Thymus (tissue), 11 donors: ENCODE measurements at regions not wholly inside any gene's neighbourhood (a gene's known extent, or its start where the extent isn't known, plus 50 kb on each side); places are given as distances from the start of the nearest gene placed in this dataset.

ENCODE experiments used
- DNase-seq, 9 donors: peaks; one replicate each; pipeline ENCODE4 v3.0.0-alpha.2; 2013; ENCODE audit warnings: low spot score in 9 of 9, low read depth in 6 of 9, missing footprints in 1 of 9
- H3K27ac ChIP-seq, 2 donors: one replicate each; pipeline ENCODE4 v1.5.1; 2013; ENCODE audit warnings: control low read depth in 1 of 2, low read depth in 1 of 2, low read length in 1 of 2, mild to moderate bottlenecking in 1 of 2, moderate library complexity in 1 of 2
- H3K27me3 ChIP-seq, 2 donors: one replicate each; pipeline ENCODE4 v1.5.1; 2013; ENCODE audit warnings: low read length in 1 of 2; ENCODE audit not compliant: control insufficient read depth in 2 of 2, insufficient read depth in 1 of 2
- H3K36me3 ChIP-seq, 2 donors: one replicate each; pipeline ENCODE4 v1.5.1; 2013; ENCODE audit warnings: low read length in 1 of 2, mild to moderate bottlenecking in 1 of 2, moderate library complexity in 1 of 2; ENCODE audit not compliant: control insufficient read depth in 2 of 2, insufficient read depth in 2 of 2
- H3K4me1 ChIP-seq, 2 donors: one replicate each; pipeline ENCODE4 v1.5.1; 2013; ENCODE audit warnings: low read length in 2 of 2; ENCODE audit not compliant: control insufficient read depth in 2 of 2, insufficient read depth in 2 of 2
- H3K4me3 ChIP-seq, 2 donors: one replicate each; pipeline ENCODE4 v1.5.1; 2013; ENCODE audit warnings: low read length in 2 of 2, control low read depth in 1 of 2, mild to moderate bottlenecking in 1 of 2
- H3K9me3 ChIP-seq, 2 donors: one replicate each; pipeline ENCODE4 v1.5.1; 2013; ENCODE audit warnings: low read length in 1 of 2, mild to moderate bottlenecking in 1 of 2; ENCODE audit not compliant: control insufficient read depth in 2 of 2, insufficient read depth in 1 of 2
- WGBS: extraction: QIAGEN DNeasy Blood & Tissue Kit; methylation state at CpG from one replicate; pipeline ENCODE4 v1.1.7; 2013; 5-methylcytosine and 5-hydroxymethylcytosine counted together
- donor health status: healthy.

DNA sequence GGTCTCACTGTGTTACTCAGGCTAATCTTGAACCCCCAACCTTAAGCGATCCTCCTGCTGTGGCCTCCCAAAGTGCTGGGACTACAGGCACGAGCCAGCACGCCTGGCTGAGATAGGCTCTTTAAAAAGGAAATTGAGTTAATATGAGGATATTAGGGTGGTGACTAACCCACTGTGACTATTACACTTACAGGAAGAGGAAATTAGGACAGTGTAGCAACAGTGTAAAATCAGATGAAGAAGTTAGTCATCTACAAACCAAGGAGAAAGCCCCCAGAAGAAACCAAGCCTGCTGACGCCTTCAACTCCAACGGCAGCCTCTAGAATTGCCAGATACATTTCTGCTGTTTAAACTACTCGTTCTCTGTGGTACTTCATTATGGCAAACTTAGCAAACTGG, 711.9 kb downstream of the SUCLG1 start:
- H3K4me1 ChIP-seq = no peaks in the 10 kb centered on the region
- no peak overlapping the region for H3K4me3 ChIP-seq
- H3K27me3 ChIP-seq = no peaks in the 10 kb centered on the region
- peaks cover 0 to 2% of the 10 kb centered on the region in 2 donors for H3K9me3 ChIP-seq
- no peak for DNase-seq
- no peaks in the 10 kb centered on the region for H3K36me3 ChIP-seq
- H3K27ac ChIP-seq = no peak overlapping the region
- WGBS = 91% methylated on average over 6 of the region's 6 CpGs

DNA sequence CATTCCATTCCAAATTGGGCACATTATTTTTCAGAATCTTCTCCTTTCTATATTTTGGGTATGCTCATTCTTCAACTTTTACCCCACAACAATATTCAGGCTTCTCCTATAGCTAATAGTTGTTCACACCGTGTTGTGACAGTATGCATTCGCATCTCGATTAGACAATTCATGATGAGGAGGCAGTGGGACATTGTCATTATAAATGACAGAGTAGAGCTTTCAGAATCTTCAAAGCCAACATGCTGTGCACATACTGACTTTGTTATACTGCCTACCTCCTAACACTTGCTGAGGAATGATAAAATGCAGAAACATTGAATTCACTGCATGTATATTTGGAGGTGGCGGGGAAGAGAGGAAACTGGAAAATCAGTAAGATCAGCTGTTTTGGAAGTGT, 714.2 kb downstream of the SUCLG1 start:
- Histone ChIP-seq H3K9me3 (peaks cover 0 to 11% of the 10 kb centered on the region in 2 donors), H3K4me1 (no peaks in the 10 kb centered on the region), H3K4me3 (no peak overlapping the region), H3K27me3 (no peaks in the 10 kb centered on the region), H3K27ac (no peak overlapping the region), H3K36me3 (no peaks in the 10 kb centered on the region)
- DNase-seq = no peak
- 82% methylated on average over 4 of the region's 4 CpGs for WGBS

- Histone ChIP-seq H3K27ac (no peak overlapping the region), H3K36me3 (no peaks in the 10 kb centered on the region), H3K9me3 (peaks cover 0 to 11% of the 10 kb centered on the region in 2 donors), H3K27me3 (no peaks in the 10 kb centered on the region), H3K4me1 (no peaks in the 10 kb centered on the region), H3K4me3 (no peak overlapping the region)
- DNase-seq = peak in 1 of 9 donors; percentile 2
- 89% methylated on average over 2 of the region's 2 CpGs for WGBS
Measured at GRCh38 chr2:83742117-83742782, 716.8 kb downstream of the SUCLG1 start.

DNA sequence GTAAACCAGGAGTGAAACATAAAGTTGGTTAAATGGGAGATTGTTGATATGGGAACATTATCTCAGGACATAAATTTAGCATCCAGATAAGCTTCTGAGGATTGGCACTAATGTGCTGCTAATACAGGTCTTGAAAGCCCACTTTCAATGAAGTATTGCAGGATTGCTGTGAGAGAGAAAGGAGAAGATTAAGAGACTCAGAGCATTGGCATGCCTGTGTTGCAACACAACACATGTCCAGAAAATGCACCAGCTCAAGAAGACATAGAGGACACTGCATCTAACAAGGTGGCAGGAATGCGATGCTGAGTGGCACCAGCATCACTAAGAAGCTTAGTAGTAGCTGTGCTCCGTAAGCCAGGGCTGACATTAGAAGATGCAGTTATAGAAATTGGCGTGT, 728.9 kb downstream of the SUCLG1 start:
- DNase-seq = no peak
- Histone ChIP-seq H3K27me3 (no peaks in the 10 kb centered on the region), H3K36me3 (no peaks in the 10 kb centered on the region), H3K9me3 (no peaks in the 10 kb centered on the region), H3K27ac (no peak overlapping the region), H3K4me3 (no peak overlapping the region), H3K4me1 (no peaks in the 10 kb centered on the region)
- WGBS = 93% methylated on average over 3 of the region's 3 CpGs

DNA sequence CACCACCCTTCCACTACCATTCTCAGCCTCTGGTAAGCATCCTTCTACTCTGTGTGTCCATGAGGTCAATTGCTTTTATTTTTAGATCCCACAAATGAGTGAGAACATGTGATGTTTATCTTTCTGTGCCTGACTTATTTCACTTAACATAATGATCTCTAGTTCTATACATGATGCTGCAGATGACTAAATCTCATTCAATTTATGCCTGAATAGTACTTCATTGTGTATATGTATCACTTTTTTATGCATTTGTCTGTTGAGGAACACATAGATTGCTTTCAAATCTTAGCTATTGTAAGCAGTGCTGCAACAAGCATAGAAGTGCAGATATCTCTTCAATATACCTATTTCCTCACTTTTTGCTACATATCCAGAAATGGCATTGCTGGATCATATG, 733.3 kb downstream of the SUCLG1 start:
- Histone ChIP-seq H3K4me1 (no peaks in the 10 kb centered on the region), H3K27ac (no peak overlapping the region), H3K27me3 (no peaks in the 10 kb centered on the region), H3K36me3 (no peaks in the 10 kb centered on the region), H3K4me3 (no peak overlapping the region), H3K9me3 (no peaks in the 10 kb centered on the region)
- DNase-seq = no peak

DNA sequence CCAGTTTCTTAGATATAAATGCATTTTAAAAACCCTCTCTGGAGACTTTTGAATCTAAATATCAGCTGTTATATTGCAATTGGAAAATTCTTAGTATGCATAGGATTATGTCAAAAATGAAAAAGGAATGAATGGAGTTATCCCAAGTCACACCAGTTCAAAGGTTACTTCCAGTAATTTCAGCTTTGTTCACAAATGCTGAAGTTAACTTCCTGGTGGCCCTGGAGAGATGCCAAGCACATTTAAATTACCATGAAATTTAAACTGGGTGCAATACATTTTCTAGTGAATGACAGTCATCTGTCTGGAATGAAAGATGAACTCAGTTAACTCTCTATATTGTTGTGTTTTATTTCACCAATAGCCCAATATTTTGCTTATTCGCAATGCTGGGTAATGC, 753.9 kb downstream of the SUCLG1 start:
- DNase-seq = no peak
- H3K4me3 ChIP-seq = no peak overlapping the region
- 95% methylated on average over 1 of the region's 1 CpG for WGBS
- H3K27me3 ChIP-seq = no peaks in the 10 kb centered on the region
- H3K9me3 ChIP-seq = no peaks in the 10 kb centered on the region
- no peaks in the 10 kb centered on the region for H3K4me1 ChIP-seq
- H3K27ac ChIP-seq = no peak overlapping the region
- H3K36me3 ChIP-seq = no peaks in the 10 kb centered on the region

DNA sequence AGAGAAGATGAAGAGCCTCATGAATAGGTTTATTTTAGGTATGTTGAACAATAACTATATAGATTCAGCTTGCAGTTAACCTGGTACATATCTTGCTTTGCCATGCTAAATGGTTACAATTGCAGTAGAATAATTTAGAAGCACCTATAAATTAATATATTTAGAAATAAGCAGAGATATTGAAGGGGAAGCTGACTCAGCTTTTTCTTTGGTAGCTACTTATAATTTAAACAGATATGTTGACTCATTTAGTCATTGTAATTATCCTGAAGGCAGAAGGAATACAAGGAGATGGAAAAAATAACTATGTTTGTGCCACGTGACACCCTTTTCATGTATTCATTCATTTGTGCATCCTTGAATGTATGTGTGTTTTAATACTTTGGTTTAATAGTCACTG, 755.5 kb downstream of the SUCLG1 start:
- no peaks in the 10 kb centered on the region for H3K36me3 ChIP-seq
- H3K4me3 ChIP-seq = no peak overlapping the region
- no peaks in the 10 kb centered on the region for H3K4me1 ChIP-seq
- WGBS = 81% methylated on average over 1 of the region's 1 CpG
- no peaks in the 10 kb centered on the region for H3K9me3 ChIP-seq
- H3K27ac ChIP-seq = no peak overlapping the region
- no peaks in the 10 kb centered on the region for H3K27me3 ChIP-seq
- DNase-seq = no peak

DNA sequence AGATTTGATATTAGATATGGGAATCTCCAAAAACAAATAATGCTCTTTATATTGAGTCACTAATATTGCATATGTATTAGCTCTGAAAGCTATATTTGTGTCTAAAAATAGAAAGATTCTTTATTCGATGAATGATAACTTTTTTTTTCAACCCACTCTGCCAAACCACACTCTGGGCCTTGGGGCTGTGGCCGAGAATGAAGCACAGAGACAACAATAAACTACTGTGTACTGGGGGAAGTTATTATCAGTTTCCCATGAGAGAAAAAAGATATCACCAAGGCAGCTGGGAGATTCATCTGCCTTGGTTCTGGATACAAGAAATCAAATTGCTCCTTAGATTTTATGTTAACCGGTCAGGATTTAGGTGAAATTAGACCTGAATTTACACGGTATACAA, 762.2 kb downstream of the SUCLG1 start:
- no peak for DNase-seq
- H3K4me3 ChIP-seq = no peak overlapping the region
- 69% methylated on average over 4 of the region's 4 CpGs for WGBS

GRCh38 chr2:83695530-83695929, 763.5 kb downstream of the SUCLG1 start:
- Histone ChIP-seq H3K27me3 (no peaks in the 10 kb centered on the region), H3K9me3 (peaks cover 0 to 7% of the 10 kb centered on the region in 2 donors), H3K27ac (no peak overlapping the region), H3K36me3 (no peaks in the 10 kb centered on the region), H3K4me1 (no peaks in the 10 kb centered on the region), H3K4me3 (no peak overlapping the region)
- WGBS = 94% methylated on average over 7 of the region's 7 CpGs
- no peak for DNase-seq

More for the DNA sequence above, 762.2 kb downstream of the SUCLG1 start:
- no peaks in the 10 kb centered on the region for H3K36me3 ChIP-seq
- H3K4me1 ChIP-seq = no peaks in the 10 kb centered on the region
- H3K27me3 ChIP-seq = no peaks in the 10 kb centered on the region
- no peak overlapping the region for H3K27ac ChIP-seq
- peaks cover 0 to 7% of the 10 kb centered on the region in 2 donors for H3K9me3 ChIP-seq
